ENCODE measurements at regions not wholly inside any gene's neighbourhood (a gene's known extent, or its start where the extent isn't known, plus 50 kb on each side); places are given as distances from the start of the nearest gene placed in this dataset.

DNA sequence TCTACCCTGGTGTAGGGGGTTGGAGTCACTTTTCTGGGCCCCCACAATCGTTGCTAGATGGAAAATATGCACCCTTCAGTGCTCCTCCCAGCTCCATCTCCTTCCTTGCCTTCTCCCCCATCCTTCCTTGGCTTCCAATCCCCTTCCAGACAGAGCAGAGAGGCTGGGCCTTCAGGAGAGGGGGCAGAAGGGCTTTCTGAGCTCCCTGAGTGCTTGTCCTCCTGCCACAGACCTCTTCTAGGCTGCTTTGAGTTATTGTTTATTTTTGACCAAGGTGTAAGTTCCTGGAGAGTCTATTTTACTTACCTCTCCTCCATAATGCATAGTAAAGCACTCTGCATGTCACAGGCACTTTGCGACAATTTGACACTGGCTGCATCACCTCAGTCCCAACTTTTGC lies 96.4 kb upstream of the CNKSR3 start:
- TF ChIP-seq, protein P1, sequence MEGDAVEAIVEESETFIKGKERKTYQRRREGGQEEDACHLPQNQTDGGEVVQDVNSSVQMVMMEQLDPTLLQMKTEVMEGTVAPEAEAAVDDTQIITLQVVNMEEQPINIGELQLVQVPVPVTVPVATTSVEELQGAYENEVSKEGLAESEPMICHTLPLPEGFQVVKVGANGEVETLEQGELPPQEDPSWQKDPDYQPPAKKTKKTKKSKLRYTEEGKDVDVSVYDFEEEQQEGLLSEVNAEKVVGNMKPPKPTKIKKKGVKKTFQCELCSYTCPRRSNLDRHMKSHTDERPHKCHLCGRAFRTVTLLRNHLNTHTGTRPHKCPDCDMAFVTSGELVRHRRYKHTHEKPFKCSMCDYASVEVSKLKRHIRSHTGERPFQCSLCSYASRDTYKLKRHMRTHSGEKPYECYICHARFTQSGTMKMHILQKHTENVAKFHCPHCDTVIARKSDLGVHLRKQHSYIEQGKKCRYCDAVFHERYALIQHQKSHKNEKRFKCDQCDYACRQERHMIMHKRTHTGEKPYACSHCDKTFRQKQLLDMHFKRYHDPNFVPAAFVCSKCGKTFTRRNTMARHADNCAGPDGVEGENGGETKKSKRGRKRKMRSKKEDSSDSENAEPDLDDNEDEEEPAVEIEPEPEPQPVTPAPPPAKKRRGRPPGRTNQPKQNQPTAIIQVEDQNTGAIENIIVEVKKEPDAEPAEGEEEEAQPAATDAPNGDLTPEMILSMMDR (IDR thresholded peaks at IDR 0.05 in 2 of 3, conservative IDR thresholded peaks at IDR 0.05 in 1 of 3; ENCODE audit: borderline replicate concordance in 1 of 3, insufficient read depth in 1 of 3, low read depth in 2 of 3, low read length in 2 of 3), result no peak
- TF ChIP-seq, protein P2, sequence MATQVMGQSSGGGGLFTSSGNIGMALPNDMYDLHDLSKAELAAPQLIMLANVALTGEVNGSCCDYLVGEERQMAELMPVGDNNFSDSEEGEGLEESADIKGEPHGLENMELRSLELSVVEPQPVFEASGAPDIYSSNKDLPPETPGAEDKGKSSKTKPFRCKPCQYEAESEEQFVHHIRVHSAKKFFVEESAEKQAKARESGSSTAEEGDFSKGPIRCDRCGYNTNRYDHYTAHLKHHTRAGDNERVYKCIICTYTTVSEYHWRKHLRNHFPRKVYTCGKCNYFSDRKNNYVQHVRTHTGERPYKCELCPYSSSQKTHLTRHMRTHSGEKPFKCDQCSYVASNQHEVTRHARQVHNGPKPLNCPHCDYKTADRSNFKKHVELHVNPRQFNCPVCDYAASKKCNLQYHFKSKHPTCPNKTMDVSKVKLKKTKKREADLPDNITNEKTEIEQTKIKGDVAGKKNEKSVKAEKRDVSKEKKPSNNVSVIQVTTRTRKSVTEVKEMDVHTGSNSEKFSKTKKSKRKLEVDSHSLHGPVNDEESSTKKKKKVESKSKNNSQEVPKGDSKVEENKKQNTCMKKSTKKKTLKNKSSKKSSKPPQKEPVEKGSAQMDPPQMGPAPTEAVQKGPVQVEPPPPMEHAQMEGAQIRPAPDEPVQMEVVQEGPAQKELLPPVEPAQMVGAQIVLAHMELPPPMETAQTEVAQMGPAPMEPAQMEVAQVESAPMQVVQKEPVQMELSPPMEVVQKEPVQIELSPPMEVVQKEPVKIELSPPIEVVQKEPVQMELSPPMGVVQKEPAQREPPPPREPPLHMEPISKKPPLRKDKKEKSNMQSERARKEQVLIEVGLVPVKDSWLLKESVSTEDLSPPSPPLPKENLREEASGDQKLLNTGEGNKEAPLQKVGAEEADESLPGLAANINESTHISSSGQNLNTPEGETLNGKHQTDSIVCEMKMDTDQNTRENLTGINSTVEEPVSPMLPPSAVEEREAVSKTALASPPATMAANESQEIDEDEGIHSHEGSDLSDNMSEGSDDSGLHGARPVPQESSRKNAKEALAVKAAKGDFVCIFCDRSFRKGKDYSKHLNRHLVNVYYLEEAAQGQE (IDR thresholded peaks at IDR 0.05; ENCODE audit: low read depth), result no peak
- TF ChIP-seq EZH2 (IDR thresholded peaks at IDR 0.05) (no peak), POLR2A (IDR thresholded peaks at IDR 0.05; ENCODE audit: borderline replicate concordance, extremely low read depth, insufficient read depth, insufficient read length) (no peak), FOSL1 (IDR thresholded peaks at IDR 0.05; ENCODE audit: low read depth) (no peak), ZNF274 (IDR thresholded peaks at IDR 0.05; ENCODE audit: low read depth, low read length) (no peak), EZH2phosphoT487 (IDR thresholded peaks at IDR 0.05; ENCODE audit: borderline replicate concordance) (no peak), YY1 (IDR thresholded peaks at IDR 0.05; ENCODE audit: extremely low read depth, insufficient replicate concordance, low read depth, low read length) (no peak), RAD21 (IDR thresholded peaks at IDR 0.05; ENCODE audit: low read depth) (no peak), ZFX (IDR thresholded peaks at IDR 0.05) (no peak), POLR2AphosphoS5 (IDR thresholded peaks at IDR 0.05; ENCODE audit: low read depth, low read length) (no peak)
- TF ChIP-seq, protein P3, sequence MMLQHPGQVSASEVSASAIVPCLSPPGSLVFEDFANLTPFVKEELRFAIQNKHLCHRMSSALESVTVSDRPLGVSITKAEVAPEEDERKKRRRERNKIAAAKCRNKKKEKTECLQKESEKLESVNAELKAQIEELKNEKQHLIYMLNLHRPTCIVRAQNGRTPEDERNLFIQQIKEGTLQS (IDR thresholded peaks at IDR 0.05), result no peak
- TF ChIP-seq, protein P4, sequence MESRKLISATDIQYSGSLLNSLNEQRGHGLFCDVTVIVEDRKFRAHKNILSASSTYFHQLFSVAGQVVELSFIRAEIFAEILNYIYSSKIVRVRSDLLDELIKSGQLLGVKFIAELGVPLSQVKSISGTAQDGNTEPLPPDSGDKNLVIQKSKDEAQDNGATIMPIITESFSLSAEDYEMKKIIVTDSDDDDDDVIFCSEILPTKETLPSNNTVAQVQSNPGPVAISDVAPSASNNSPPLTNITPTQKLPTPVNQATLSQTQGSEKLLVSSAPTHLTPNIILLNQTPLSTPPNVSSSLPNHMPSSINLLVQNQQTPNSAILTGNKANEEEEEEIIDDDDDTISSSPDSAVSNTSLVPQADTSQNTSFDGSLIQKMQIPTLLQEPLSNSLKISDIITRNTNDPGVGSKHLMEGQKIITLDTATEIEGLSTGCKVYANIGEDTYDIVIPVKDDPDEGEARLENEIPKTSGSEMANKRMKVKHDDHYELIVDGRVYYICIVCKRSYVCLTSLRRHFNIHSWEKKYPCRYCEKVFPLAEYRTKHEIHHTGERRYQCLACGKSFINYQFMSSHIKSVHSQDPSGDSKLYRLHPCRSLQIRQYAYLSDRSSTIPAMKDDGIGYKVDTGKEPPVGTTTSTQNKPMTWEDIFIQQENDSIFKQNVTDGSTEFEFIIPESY (IDR thresholded peaks at IDR 0.05; ENCODE audit: extremely low read depth, insufficient replicate concordance, low read length), result no peak
- TF ChIP-seq, protein P5, sequence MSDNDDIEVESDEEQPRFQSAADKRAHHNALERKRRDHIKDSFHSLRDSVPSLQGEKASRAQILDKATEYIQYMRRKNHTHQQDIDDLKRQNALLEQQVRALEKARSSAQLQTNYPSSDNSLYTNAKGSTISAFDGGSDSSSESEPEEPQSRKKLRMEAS (IDR thresholded peaks at IDR 0.05), result no peak
